GM18951 (cell line): ENCODE measurements at regions not wholly inside any gene's neighbourhood (a gene's known extent, or its start where the extent isn't known, plus 50 kb on each side); places are given as distances from the start of the nearest gene placed in this dataset.
"Not testable (repeated sequence)": the region's sequence is repeated elsewhere in the genome, so short reads cannot be mapped to it uniquely, and the experiment has no call there.

Source experiments
- POLR2A ChIP-seq: IDR thresholded peaks from 4 replicates; pipeline ENCODE4 v1.6.1; 2011; ENCODE audit warnings: mild to moderate bottlenecking; ENCODE audit not compliant: insufficient read length, insufficient read depth; ENCODE audit errors: extremely low read depth
- in situ Hi-C: fragments of 300-500 bp; cut with MboI; formaldehyde crosslinking; loops from one replicate; pipeline ENCODE4 v1.12.0; 2022; ENCODE audit warnings: low sequenced_read_pairs, mixed read lengths, inconsistent platforms; ENCODE audit not compliant: unreplicated experiment

GRCh38 chrX:40530509-40530908, 50.3 kb upstream of the ATP6AP2 start:
- no peak for TF ChIP-seq POLR2A
- in situ Hi-C loops = no loop called here

DNA sequence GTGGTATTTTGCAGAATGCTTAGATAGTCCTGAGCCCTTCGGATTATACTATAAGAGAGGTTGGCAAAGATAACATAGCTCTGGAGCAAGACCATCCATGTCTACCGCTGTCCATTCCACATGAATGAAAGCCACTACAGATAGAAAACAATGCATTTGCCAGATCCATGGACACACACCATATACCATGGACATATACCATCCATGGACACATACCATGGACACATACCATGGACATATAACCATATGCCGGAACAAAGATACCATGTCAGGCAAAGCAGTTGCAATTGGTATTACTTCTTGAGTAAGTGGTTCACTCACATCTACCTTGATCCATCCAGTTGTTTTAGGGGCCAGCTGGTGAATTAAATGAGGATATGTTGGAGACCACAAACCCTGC, 53.2 kb upstream of the ATP6AP2 start:
- TF ChIP-seq POLR2A = no peak
- in situ Hi-C loops = no loop called here

DNA sequence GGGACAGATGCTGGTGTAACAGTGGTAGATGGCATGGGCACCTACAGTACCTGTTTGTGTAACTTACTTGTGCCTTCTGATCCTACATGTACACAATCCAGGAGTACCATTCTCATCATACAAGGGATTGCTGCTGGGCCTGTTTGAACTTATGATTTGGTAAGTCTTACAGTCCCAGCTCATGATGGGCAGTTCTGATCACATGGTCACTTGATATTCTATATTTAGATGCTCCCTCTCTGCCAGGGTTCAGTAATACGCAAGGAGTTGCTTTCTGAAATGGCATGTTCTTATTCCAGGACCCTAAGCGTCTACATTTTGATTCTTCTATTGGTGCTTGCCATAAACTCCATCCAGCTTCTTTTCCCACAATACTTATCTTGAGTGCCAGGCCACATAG, 54.4 kb upstream of the ATP6AP2 start:
- in situ Hi-C loops = no loop called here
- TF ChIP-seq POLR2A = no peak

DNA sequence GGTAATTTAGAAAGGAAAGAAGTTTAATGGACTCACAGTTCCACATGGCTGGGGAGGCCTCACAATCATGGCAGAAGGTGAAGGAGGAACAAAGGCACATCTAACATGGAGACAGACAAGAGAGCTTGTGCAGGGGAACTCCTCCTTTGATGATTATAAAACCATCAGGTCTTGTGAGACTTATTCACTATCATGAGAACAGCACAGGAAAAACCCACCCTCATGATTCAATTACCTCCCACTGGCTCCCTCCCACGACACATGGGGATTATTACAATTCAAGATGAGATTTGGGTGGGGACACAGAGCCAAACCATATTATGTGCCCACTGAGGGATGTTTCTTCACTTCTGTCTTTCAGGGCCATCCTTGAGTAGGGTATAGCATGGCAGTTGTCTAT, 54.9 kb upstream of the ATP6AP2 start:
- in situ Hi-C loops = not testable (repeated sequence)

DNA sequence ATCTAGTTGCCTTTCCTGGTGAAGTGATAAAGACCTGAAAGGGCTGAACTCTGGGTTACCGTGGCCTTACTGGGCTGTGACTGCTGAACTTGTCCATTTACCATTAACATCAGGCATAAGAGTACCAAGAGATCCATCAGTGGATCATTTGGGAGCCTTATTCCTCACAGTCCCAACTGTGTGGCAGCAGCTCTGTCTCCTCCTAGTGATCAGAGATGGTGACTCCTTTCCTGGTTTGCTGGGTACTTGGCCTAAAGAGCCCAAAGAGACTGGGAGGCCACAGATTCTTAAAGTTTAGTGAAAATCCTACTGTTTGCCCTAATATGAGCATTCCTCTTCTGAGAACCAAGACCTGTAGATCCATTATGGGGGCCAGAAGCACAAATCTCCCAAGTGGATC, 56.3 kb upstream of the ATP6AP2 start:
- TF ChIP-seq POLR2A = no peak
- in situ Hi-C loops = no loop called here

DNA sequence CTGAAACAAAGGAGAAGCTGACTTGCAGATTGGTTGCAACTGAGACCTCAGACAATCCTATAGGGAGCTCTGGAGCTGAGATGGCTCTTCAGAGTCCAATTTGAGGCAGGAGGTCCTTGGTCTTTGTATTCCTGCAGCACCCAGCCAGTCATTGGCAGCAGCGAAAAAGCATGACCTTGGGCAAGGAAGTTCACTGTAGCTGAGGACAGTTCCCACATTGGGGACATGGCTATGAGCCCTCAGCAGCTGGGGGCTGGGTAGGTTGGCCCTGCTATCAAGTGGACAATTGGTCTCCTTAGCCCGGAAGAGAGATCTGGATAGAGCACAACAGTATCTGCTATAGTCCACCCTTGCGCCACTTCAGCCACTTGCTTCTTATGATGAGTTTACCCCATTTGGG, 56.9 kb upstream of the ATP6AP2 start:
- no peak for TF ChIP-seq POLR2A
- in situ Hi-C loops = no loop called here

DNA sequence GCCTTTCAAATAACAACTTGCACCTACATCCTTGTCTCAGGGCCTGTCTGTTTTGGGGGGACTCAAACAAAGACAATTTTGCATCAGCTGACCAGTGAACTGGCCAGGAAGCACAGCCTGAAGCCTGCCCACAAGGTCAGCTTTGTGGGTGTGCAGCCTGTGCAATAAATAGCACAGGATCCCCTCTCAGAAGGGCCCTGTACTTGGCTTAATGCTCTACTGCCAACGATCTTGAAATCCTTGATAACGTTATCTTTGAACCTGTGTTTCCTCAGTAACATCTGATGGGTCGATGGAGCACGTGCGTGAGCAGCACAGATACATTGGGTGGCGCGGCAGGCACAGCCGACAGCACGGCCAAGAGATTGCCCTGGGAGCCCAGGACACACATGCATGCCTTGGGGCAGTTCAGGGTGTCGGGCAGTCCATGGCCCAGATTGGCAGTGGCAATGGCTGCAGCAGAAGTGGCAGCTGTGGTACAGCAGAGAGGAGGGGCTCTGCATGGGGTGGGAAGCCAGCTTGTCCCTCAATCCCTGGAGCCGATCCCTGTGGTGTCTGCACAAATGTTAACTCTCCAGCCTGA, 58.8 kb upstream of the ATP6AP2 start:
- no peak for TF ChIP-seq POLR2A

DNA sequence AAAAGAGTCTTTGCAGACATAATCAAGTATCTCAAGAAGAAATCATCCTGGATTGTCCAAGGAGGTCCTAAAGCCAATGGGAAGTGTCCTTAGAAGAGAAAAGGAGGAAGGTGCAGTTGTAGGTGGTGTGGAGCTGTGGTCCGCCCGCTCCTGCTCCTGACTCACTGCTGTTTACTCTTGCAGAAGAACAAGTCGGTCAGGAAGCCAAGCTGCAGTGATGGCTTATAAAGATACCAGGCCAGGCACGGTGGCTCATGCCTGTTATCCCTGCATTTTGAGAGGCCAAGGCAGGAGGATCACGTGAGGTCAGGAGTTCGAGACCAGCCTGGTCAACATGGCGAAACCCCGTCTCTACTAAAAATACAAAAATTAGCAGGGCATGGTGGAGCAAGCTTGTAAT, 66.4 kb upstream of the ATP6AP2 start:
- no peak for TF ChIP-seq POLR2A
- in situ Hi-C loops = no loop called here

More for the DNA sequence above, 58.8 kb upstream of the ATP6AP2 start:
- in situ Hi-C loops = no loop called here

GRCh38 chrX:40513835-40514234, 66.9 kb upstream of the ATP6AP2 start:
- TF ChIP-seq POLR2A = no peak
- in situ Hi-C loops = no loop called here

GRCh38 chrX:40513012-40513411, 67.8 kb upstream of the ATP6AP2 start:
- in situ Hi-C loops = no loop called here
- TF ChIP-seq POLR2A = no peak

GRCh38 chrX:40511258-40511657, 69.5 kb upstream of the ATP6AP2 start:
- in situ Hi-C loops = no loop called here
- no peak for TF ChIP-seq POLR2A

- no peak for TF ChIP-seq POLR2A
- in situ Hi-C loops = no loop called here
These were observed 72.2 kb upstream of the ATP6AP2 start for GRCh38 chrX:40508560-40508959.

DNA sequence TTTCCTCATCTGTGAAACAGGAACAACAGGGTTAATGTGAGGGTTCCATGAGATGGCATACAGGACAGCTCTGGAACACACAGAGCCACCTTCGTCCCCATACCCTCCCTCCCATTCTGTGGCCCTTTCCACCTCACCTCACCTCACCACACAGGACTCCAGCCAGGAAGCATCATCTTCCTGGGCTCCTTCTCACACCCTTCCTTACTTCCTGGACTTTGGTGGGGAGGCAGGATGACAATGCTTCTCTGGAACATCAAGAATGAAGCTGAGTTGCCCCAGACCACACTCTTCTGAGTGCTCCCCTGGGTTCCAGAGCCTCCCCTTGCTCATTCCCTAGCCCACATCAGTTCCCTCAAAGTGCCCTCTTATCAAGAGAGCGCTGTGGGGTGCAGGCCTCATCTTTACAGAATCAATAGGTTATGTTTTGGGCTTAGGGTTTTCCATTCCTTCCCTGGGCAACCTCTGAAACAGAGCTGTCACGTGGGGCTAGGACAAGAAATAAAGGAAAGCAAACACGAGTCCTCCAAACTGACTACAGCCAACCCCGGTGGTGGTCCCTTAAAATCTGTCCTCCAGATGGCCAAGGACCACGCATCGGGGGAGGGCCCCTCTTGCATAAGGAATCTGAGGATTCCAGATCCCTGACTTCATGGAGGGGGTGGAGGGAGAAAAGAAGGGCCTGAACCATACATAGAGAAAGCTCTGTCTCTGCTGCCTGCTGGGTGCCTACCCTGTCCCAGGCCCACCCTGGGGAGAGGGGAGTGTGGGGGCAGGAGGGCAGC, 74.4 kb upstream of the ATP6AP2 start:
- in situ Hi-C loops = no loop called here
- TF ChIP-seq POLR2A = no peak

GRCh38 chrX:40504801-40505605, 75.8 kb upstream of the ATP6AP2 start:
- no peak for TF ChIP-seq POLR2A
- in situ Hi-C loops = no loop called here
